Liver (tissue), 8 donors: ENCODE measurements at regions not wholly inside any gene's neighbourhood (a gene's known extent, or its start where the extent isn't known, plus 50 kb on each side); places are given as distances from the start of the nearest gene placed in this dataset.

Source experiments
- DNase-seq: peaks from one replicate; pipeline ENCODE4 v3.0.0-alpha.2; 2017; ENCODE audit warnings: low spot score
- H3K27ac ChIP-seq, 2 donors: one replicate each; pipeline ENCODE4 v1.7.0; 2013; ENCODE audit warnings: inconsistent platforms in 2 of 2, low read length in 2 of 2, control low read depth in 1 of 2, low read depth in 1 of 2, mild to moderate bottlenecking in 1 of 2
- H3K27me3 ChIP-seq, 4 donors: one replicate each; pipeline versions ENCODE4 v1.6.1 to v1.7.0; 2013; ENCODE audit warnings: low read length in 3 of 4, inconsistent platforms in 1 of 4, mild to moderate bottlenecking in 1 of 4, moderate library complexity in 1 of 4; ENCODE audit not compliant: control insufficient read depth in 4 of 4, insufficient read depth in 4 of 4
- H3K36me3 ChIP-seq, 4 donors: one replicate each; pipeline versions ENCODE4 v1.6.1 to v1.7.0; 2013; ENCODE audit warnings: low read length in 3 of 4, mild to moderate bottlenecking in 3 of 4, low read depth in 1 of 4, moderate library complexity in 1 of 4; ENCODE audit not compliant: control insufficient read depth in 4 of 4, insufficient read depth in 3 of 4
- H3K4me1 ChIP-seq, 4 donors: one replicate each; pipeline versions ENCODE4 v1.6.1 to v1.7.0; 2013; ENCODE audit warnings: low read length in 3 of 4, mild to moderate bottlenecking in 3 of 4, moderate library complexity in 1 of 4; ENCODE audit not compliant: control insufficient read depth in 4 of 4, insufficient read depth in 4 of 4
- H3K4me3 ChIP-seq, 3 donors: one replicate each; pipeline versions ENCODE4 v1.6.1 to v1.7.0; 2013; ENCODE audit warnings: low read length in 3 of 3, control low read depth in 1 of 3, low read depth in 1 of 3, mild to moderate bottlenecking in 1 of 3
- H3K9ac ChIP-seq, 2 donors: one replicate each; pipeline ENCODE4 v1.7.0; 2013; ENCODE audit warnings: low read length in 2 of 2, mild to moderate bottlenecking in 2 of 2, moderate library complexity in 2 of 2, control low read depth in 1 of 2, low read depth in 1 of 2
- H3K9me3 ChIP-seq, 4 donors: one replicate each; pipeline versions ENCODE4 v1.6.1 to v1.7.0; 2013; ENCODE audit warnings: low read length in 3 of 4; ENCODE audit not compliant: control insufficient read depth in 4 of 4
- EGR1 ChIP-seq, 2 donors: IDR thresholded peaks; 2 replicates each; pipeline ENCODE4 v1.6.1; 2016 to 2018; ENCODE audit warnings: antibody characterized with exemption in 2 of 2, low read depth in 2 of 2
- FOXA1 ChIP-seq: IDR thresholded peaks from 2 replicates; pipeline ENCODE4 v1.6.1; 2016; ENCODE audit warnings: antibody characterized with exemption
- FOXA2 ChIP-seq: IDR thresholded peaks from 2 replicates; pipeline ENCODE4 v1.6.1; 2016; ENCODE audit warnings: antibody characterized with exemption
- HNF4A ChIP-seq, 2 donors: conservative IDR thresholded peaks; 2 replicates each; pipeline ENCODE4 v1.6.1; 2016; ENCODE audit warnings: antibody characterized with exemption in 2 of 2, mild to moderate bottlenecking in 2 of 2
- HNF4G ChIP-seq: IDR thresholded peaks from 2 replicates; pipeline ENCODE4 v1.6.1; 2016; ENCODE audit warnings: antibody characterized with exemption
- JUND ChIP-seq, 2 donors: IDR thresholded peaks; 2 replicates each; pipeline ENCODE4 v1.6.1; 2016; ENCODE audit warnings: antibody characterized with exemption in 2 of 2
- NR2F2 ChIP-seq: IDR thresholded peaks from 2 replicates; pipeline ENCODE4 v1.6.1; 2016; ENCODE audit warnings: antibody characterized with exemption
- RAD21 ChIP-seq, 2 donors: IDR thresholded peaks; 2 replicates each; pipeline ENCODE4 v1.6.1; 2016; ENCODE audit warnings: antibody characterized with exemption in 2 of 2, mild to moderate bottlenecking in 2 of 2
- WGBS: extraction: QIAGEN DNeasy Blood & Tissue Kit; methylation state at CpG from one replicate; pipeline ENCODE4 v1.1.7; 2013; 5-methylcytosine and 5-hydroxymethylcytosine counted together
- TF ChIP-seq, protein P1 (sequence below): fragments of 150-350 bp; IDR thresholded peaks from 2 replicates; pipeline ENCODE4 v1.5.1; 2017; ENCODE audit warnings: improper control_type of control experiment, low read depth, low read length; ENCODE audit not compliant: missing input control
- TF ChIP-seq, protein P2 (sequence below): IDR thresholded peaks from 2 replicates; pipeline ENCODE4 v1.6.1; 2016; ENCODE audit warnings: antibody characterized with exemption
- TF ChIP-seq, protein P3 (sequence below): IDR thresholded peaks from 2 replicates; pipeline ENCODE4 v1.6.1; 2016; ENCODE audit warnings: antibody characterized with exemption
- TF ChIP-seq, protein P4 (sequence below): IDR thresholded peaks from 2 replicates; pipeline ENCODE4 v1.6.1; 2016; ENCODE audit warnings: antibody characterized with exemption
- TF ChIP-seq, protein P5 (sequence below): IDR thresholded peaks from 2 replicates; pipeline ENCODE4 v1.6.1; 2016; ENCODE audit warnings: antibody characterized with exemption, mild to moderate bottlenecking
- donor health status: healthy.
- donor health status: healthy.
- donor health status: healthy.
- donor health status: healthy.
- donor health status: healthy.

DNA sequence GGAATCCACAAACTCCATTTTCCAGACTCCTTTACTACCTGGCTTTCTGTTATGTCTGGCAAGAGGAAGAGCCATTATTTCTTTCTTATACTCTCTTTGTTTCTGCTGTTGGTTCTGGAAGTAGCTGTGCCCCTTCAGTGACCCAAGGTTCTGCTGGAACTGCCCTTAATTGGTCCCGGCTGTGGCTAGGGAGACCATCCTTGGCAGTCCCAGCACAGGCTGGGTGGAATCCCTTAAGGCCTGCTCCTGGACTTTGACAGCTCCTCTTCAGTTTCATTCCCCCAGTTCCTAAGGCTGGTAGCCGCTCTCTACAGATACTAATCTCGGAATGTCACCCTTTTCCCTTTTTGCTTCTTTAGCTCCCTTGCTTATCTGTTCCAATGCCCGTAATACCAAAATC is 81.9 kb upstream of the GLIS3 start:
- no peak for DNase-seq
- Histone ChIP-seq H3K4me3 (no peak overlapping the region), H3K9me3 (no peaks in the 10 kb centered on the region), H3K36me3 (no peaks in the 10 kb centered on the region), H3K9ac (no peak overlapping the region), H3K27ac (no peak overlapping the region), H3K27me3 (no peaks in the 10 kb centered on the region), H3K4me1 (peaks cover 0 to 4% (median under 1%) of the 10 kb centered on the region in 4 donors)
- TF ChIP-seq HNF4A (conservative IDR thresholded peaks at IDR 0.05) (no peak), NR2F2 (no peak)
- TF ChIP-seq, protein P1, sequence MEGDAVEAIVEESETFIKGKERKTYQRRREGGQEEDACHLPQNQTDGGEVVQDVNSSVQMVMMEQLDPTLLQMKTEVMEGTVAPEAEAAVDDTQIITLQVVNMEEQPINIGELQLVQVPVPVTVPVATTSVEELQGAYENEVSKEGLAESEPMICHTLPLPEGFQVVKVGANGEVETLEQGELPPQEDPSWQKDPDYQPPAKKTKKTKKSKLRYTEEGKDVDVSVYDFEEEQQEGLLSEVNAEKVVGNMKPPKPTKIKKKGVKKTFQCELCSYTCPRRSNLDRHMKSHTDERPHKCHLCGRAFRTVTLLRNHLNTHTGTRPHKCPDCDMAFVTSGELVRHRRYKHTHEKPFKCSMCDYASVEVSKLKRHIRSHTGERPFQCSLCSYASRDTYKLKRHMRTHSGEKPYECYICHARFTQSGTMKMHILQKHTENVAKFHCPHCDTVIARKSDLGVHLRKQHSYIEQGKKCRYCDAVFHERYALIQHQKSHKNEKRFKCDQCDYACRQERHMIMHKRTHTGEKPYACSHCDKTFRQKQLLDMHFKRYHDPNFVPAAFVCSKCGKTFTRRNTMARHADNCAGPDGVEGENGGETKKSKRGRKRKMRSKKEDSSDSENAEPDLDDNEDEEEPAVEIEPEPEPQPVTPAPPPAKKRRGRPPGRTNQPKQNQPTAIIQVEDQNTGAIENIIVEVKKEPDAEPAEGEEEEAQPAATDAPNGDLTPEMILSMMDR: no peak
- WGBS: 94% methylated on average over 4 of the region's 4 CpGs

DNA sequence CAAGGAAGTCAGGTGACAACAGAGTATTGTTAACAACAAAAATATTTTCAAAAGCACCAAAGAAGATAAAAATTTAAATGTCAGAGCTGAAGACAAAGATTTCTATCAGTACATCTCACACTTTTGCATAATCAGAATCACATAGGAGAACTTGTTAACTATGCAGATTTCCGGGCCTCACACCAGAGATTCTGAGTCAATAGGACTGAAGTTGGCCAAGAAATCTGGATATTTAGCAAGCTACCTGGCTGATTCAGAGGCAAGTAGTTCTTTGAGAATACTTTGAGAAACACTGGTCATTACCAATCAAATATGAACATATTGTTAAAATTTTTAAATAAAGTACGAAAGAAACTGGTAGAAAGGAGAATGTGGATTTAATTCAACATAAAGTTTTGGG is 80.5 kb upstream of the GLIS3 start:
- peaks cover 0 to 4% (median 0%) of the 10 kb centered on the region in 4 donors for H3K4me1 ChIP-seq
- H3K36me3 ChIP-seq: no peaks in the 10 kb centered on the region
- H3K27ac ChIP-seq: no peak overlapping the region
- no peaks in the 10 kb centered on the region for H3K27me3 ChIP-seq
- TF ChIP-seq HNF4A (conservative IDR thresholded peaks at IDR 0.05): no peak
- TF ChIP-seq, protein P2, sequence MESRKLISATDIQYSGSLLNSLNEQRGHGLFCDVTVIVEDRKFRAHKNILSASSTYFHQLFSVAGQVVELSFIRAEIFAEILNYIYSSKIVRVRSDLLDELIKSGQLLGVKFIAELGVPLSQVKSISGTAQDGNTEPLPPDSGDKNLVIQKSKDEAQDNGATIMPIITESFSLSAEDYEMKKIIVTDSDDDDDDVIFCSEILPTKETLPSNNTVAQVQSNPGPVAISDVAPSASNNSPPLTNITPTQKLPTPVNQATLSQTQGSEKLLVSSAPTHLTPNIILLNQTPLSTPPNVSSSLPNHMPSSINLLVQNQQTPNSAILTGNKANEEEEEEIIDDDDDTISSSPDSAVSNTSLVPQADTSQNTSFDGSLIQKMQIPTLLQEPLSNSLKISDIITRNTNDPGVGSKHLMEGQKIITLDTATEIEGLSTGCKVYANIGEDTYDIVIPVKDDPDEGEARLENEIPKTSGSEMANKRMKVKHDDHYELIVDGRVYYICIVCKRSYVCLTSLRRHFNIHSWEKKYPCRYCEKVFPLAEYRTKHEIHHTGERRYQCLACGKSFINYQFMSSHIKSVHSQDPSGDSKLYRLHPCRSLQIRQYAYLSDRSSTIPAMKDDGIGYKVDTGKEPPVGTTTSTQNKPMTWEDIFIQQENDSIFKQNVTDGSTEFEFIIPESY: no peak
- TF ChIP-seq, protein P3, sequence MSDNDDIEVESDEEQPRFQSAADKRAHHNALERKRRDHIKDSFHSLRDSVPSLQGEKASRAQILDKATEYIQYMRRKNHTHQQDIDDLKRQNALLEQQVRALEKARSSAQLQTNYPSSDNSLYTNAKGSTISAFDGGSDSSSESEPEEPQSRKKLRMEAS: no peak
- TF ChIP-seq FOXA2: no peak
- no peak for TF ChIP-seq FOXA1
- TF ChIP-seq, protein P1: no peak
- no peak for TF ChIP-seq RAD21 (IDR thresholded peaks at IDR 0.05)
- no peak for TF ChIP-seq JUND (IDR thresholded peaks at IDR 0.05)
- no peak for TF ChIP-seq HNF4G
- TF ChIP-seq, protein P4, sequence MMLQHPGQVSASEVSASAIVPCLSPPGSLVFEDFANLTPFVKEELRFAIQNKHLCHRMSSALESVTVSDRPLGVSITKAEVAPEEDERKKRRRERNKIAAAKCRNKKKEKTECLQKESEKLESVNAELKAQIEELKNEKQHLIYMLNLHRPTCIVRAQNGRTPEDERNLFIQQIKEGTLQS: no peak
- TF ChIP-seq, protein P5, sequence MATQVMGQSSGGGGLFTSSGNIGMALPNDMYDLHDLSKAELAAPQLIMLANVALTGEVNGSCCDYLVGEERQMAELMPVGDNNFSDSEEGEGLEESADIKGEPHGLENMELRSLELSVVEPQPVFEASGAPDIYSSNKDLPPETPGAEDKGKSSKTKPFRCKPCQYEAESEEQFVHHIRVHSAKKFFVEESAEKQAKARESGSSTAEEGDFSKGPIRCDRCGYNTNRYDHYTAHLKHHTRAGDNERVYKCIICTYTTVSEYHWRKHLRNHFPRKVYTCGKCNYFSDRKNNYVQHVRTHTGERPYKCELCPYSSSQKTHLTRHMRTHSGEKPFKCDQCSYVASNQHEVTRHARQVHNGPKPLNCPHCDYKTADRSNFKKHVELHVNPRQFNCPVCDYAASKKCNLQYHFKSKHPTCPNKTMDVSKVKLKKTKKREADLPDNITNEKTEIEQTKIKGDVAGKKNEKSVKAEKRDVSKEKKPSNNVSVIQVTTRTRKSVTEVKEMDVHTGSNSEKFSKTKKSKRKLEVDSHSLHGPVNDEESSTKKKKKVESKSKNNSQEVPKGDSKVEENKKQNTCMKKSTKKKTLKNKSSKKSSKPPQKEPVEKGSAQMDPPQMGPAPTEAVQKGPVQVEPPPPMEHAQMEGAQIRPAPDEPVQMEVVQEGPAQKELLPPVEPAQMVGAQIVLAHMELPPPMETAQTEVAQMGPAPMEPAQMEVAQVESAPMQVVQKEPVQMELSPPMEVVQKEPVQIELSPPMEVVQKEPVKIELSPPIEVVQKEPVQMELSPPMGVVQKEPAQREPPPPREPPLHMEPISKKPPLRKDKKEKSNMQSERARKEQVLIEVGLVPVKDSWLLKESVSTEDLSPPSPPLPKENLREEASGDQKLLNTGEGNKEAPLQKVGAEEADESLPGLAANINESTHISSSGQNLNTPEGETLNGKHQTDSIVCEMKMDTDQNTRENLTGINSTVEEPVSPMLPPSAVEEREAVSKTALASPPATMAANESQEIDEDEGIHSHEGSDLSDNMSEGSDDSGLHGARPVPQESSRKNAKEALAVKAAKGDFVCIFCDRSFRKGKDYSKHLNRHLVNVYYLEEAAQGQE: no peak
- TF ChIP-seq EGR1 (IDR thresholded peaks at IDR 0.05; ENCODE audit: low read depth in 2 of 2): no peak
- no peak for TF ChIP-seq NR2F2
- DNase-seq: no peak
- WGBS: 93% methylated on average over 2 of the region's 2 CpGs
- no peak overlapping the region for H3K9ac ChIP-seq
- H3K4me3 ChIP-seq: no peak overlapping the region
- H3K9me3 ChIP-seq: no peaks in the 10 kb centered on the region
